ENCODE measurements at regions not wholly inside any gene's neighbourhood (a gene's known extent, or its start where the extent isn't known, plus 50 kb on each side); places are given as distances from the start of the nearest gene placed in this dataset.

GRCh38 chr6:8875986-8876385, 440.6 kb upstream of the SLC35B3 start:
- TF ChIP-seq POLR2AphosphoS5 (IDR thresholded peaks at IDR 0.05; ENCODE audit: low read depth, low read length) = no peak
- TF ChIP-seq REST (IDR thresholded peaks at IDR 0.05; ENCODE audit: insufficient read depth in 1 of 2, low read depth in 2 of 2, low read length in 2 of 2) = no peak
- TF ChIP-seq SIN3A (IDR thresholded peaks at IDR 0.05; ENCODE audit: borderline replicate concordance, insufficient read depth, low read length) = no peak
- TF ChIP-seq TAF1 (IDR thresholded peaks at IDR 0.05; ENCODE audit: borderline replicate concordance, insufficient read depth, low read length) = no peak

Data from PFSK-1 (cell line).